Astrocyte of the cerebellum (primary cell): ENCODE measurements at regions not wholly inside any gene's neighbourhood (a gene's known extent, or its start where the extent isn't known, plus 50 kb on each side); places are given as distances from the start of the nearest gene placed in this dataset.

Source experiments
- DNase-seq: peaks from one replicate; pipeline ENCODE4 v3.0.0-alpha.2; 2011; ENCODE audit warnings: low read depth
- H3K4me3 ChIP-seq: 2 replicates; pipeline ENCODE4 v1.5.1; 2011; ENCODE audit warnings: mild to moderate bottlenecking, low read depth, low read length, moderate library complexity
- in situ Hi-C: cut with HindIII; loops from 2 replicates; pipeline ENCODE4 v1.10.0; 2017; ENCODE audit warnings: low sequenced_read_pairs
- TF ChIP-seq, protein P1 (sequence below): IDR thresholded peaks from 2 replicates; pipeline ENCODE4 v1.5.1; 2012; ENCODE audit warnings: low read length, low read depth, moderate library complexity, mild to moderate bottlenecking; ENCODE audit errors: missing control alignments

DNA sequence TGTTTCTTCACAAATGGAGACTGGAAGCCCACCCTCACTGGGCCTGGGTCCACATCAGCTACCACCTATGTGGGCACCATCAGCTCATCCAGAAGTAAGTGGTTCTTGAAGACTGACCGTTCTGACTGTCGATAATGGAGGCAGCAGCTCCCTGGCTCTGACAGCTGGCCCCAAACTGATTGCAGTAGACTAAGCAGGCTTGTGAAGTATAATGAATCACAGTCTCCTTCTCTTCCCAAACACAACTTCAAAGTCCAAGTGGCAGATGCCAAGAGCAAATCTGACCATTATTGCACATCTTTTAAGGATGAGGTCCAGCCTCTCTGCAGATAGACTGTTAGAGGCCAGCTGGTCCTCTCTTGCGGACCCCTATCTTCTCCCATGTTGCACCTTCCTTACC, 574.4 kb upstream of the KLF12 start:
- in situ Hi-C loops = no loop called here
- no peak overlapping the region for H3K4me3 ChIP-seq
- TF ChIP-seq, protein P1, sequence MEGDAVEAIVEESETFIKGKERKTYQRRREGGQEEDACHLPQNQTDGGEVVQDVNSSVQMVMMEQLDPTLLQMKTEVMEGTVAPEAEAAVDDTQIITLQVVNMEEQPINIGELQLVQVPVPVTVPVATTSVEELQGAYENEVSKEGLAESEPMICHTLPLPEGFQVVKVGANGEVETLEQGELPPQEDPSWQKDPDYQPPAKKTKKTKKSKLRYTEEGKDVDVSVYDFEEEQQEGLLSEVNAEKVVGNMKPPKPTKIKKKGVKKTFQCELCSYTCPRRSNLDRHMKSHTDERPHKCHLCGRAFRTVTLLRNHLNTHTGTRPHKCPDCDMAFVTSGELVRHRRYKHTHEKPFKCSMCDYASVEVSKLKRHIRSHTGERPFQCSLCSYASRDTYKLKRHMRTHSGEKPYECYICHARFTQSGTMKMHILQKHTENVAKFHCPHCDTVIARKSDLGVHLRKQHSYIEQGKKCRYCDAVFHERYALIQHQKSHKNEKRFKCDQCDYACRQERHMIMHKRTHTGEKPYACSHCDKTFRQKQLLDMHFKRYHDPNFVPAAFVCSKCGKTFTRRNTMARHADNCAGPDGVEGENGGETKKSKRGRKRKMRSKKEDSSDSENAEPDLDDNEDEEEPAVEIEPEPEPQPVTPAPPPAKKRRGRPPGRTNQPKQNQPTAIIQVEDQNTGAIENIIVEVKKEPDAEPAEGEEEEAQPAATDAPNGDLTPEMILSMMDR = no peak
- no peak for DNase-seq

DNA sequence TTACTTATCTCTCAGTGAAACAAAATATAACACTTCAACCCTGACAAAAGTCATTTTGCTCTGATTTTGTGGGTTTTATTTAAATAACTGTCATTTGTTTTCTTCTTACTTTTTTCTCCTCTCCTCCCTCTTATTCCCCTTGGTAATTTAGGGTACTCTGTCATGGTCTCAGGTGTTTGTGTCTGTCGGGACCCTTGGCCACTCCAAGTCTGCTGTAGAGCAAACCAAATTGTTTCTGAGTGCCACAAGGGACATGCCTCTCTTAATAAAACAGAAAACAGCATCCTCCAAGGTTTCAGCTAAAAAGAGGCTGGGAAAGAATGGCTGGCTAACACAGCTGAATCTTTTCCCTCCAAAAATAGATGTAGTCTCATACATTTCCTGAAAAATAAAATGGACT, 573.1 kb upstream of the KLF12 start:
- in situ Hi-C loops = no loop called here
- no peak for DNase-seq
- H3K4me3 ChIP-seq = no peak overlapping the region
- TF ChIP-seq, protein P1 = no peak

DNA sequence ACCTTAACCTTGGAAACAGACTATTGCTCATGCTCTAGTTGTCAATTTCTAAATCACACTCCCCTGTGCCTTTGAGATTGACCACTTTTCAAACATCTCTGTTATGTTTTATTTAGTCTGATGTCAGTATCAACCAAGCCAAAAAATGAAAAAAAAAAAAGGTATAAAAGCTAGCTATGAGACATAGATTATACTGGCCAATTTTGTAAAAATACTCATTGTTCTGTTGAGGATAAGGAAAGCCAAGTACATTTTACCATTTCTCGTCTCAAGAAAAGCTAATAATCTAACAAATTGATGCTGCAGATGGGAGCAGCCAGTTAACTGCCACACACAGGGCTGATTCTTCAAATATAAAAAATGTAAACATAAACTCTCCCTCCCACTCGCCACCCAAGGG, 572.6 kb upstream of the KLF12 start:
- TF ChIP-seq, protein P1 = no peak
- in situ Hi-C loops = no loop called here

DNA sequence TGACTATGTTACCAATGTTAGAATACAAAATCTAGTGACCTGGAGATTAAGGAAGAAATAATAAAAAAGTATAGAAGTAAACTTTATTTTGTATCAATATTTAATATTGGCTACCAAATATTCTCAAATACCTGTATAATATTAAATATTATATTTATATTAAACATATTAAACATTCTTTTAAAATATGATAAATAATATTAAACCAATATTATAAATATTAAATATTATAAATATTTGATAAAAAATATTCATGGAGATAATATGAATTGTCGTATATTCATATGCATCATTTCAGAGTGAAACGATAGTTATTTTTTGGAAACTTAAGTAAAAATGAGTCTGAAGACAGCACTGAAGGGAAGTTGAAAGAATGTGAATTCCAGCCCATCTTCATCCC, 571.2 kb upstream of the KLF12 start:
- DNase-seq = no peak
- in situ Hi-C loops = no loop called here
- H3K4me3 ChIP-seq = no peak overlapping the region
- TF ChIP-seq, protein P1 = no peak

More for the DNA sequence above, 572.6 kb upstream of the KLF12 start:
- no peak overlapping the region for H3K4me3 ChIP-seq
- DNase-seq = no peak

DNA sequence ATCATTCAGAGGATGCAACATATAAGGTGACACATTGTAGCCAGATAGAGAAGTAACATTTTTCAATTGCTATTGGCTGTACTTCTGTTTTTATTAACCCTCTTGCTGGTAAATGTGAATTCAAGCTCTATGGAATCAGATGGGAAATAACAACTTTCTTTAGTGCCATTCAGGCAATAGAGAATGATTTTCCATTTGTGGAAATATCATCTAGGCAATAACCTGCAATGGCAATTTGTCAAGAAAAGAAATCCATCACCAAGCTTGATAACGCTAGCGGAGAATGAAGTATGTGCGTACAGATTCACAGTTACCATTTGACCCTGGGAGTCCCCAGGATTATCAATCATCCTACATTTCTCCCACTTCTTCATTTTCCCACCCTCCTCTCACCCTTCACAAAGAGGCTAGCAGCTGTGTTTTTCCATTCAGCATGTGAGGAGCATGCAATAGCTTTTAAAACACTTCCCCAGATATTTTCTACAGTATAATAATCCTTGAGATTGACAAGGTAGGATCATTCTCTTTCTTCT, 569.7 kb upstream of the KLF12 start:
- H3K4me3 ChIP-seq = no peak overlapping the region
- in situ Hi-C loops = no loop called here
- TF ChIP-seq, protein P1 = no peak
- DNase-seq = no peak

DNA sequence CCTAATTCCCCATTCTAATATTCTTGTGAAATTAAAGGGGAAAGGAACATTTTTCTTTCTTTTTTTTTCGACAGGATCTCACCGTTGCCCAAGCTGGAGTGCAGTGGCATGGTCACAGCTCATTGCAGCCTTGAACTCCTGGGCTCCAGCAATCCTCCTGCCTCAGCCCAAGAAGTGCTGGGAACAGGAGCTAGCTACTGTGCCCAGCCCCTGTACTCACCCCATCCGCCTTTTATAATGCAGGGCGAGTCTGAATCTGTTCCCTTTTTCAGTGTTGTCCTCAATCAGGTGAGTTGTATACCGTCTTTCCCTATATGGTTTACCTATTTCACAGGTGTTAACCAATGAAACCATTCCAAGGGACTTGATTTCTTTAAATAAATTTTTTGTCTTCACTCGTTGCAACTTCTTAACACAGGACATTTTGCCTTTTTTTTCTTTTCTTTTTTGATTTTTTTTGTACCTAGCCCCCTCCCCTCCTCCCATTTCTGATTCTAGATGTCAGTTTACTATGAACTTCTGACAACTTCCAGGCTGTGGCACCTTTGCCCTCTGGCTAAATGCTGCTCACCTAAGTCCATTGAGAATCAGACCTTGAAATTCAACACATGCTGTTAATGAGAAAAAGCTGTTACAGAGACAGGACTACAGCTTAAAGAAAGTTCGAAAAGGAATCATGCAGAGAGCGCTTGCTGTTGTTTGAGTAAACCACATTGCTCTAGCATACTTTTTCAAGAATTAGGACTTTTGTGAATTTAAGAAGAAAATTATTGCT, 562.1 kb upstream of the KLF12 start:
- no peak overlapping the region for H3K4me3 ChIP-seq
- TF ChIP-seq, protein P1 = no peak
- in situ Hi-C loops = no loop called here
- no peak for DNase-seq
